Activated T-helper 1 cell treated with Interleukin-2 at 50 U/mL for 16 hours (primary cell): ENCODE measurements at regions not wholly inside any gene's neighbourhood (a gene's known extent, or its start where the extent isn't known, plus 50 kb on each side); places are given as distances from the start of the nearest gene placed in this dataset.
"Not testable (repeated sequence)": the region's sequence is repeated elsewhere in the genome, so short reads cannot be mapped to it uniquely, and the experiment has no call there.

Experiments
- DNase-seq: peaks from one replicate; pipeline ENCODE4 v3.0.0-alpha.2; 2020; ENCODE audit warnings: low read depth

GRCh38 chr9:41018948-41019347, 109.5 kb downstream of the FOXD4L6 start:
- not testable (repeated sequence) for DNase-seq

GRCh38 chr9:41016699-41017098, 111.8 kb downstream of the FOXD4L6 start:
- DNase-seq: not testable (repeated sequence)

GRCh38 chr9:40999952-41000700, 128.4 kb downstream of the FOXD4L6 start:
- DNase-seq: not testable (repeated sequence)

- DNase-seq: not testable (repeated sequence)
Measured at GRCh38 chr9:40995490-40995889, 133.0 kb downstream of the FOXD4L6 start.

- DNase-seq: not testable (repeated sequence)
Measured at GRCh38 chr9:40993842-40994241, 134.6 kb downstream of the FOXD4L6 start.

- DNase-seq: not testable (repeated sequence)
Measured at GRCh38 chr9:40993375-40993774, 135.1 kb downstream of the FOXD4L6 start.

GRCh38 chr9:40992472-40992821, 136.0 kb downstream of the FOXD4L6 start:
- DNase-seq: not testable (repeated sequence)

GRCh38 chr9:40991741-40992471, 136.6 kb downstream of the FOXD4L6 start:
- peak; percentile 99 for DNase-seq

GRCh38 chr9:40991100-40991740, 137.3 kb downstream of the FOXD4L6 start:
- not testable (repeated sequence) for DNase-seq

- DNase-seq: not testable (repeated sequence)
Measured at GRCh38 chr9:40986332-40986731, 142.1 kb downstream of the FOXD4L6 start.

GRCh38 chr9:40975351-40975750, 153.1 kb downstream of the FOXD4L6 start:
- not testable (repeated sequence) for DNase-seq

- not testable (repeated sequence) for DNase-seq
Measured at GRCh38 chr9:40974912-40975311, 153.6 kb downstream of the FOXD4L6 start.

GRCh38 chr9:40971773-40972172, 156.7 kb downstream of the FOXD4L6 start:
- not testable (repeated sequence) for DNase-seq

GRCh38 chr9:40970340-40970739, 158.1 kb downstream of the FOXD4L6 start:
- DNase-seq: not testable (repeated sequence)

- not testable (repeated sequence) for DNase-seq
Measured at GRCh38 chr9:40962461-40962860, 166.0 kb downstream of the FOXD4L6 start.

- DNase-seq: not testable (repeated sequence)
Measured at GRCh38 chr9:40951876-40952494, 176.5 kb downstream of the FOXD4L6 start.

- not testable (repeated sequence) for DNase-seq
Measured at GRCh38 chr9:40946228-40946627, 182.3 kb downstream of the FOXD4L6 start.

- not testable (repeated sequence) for DNase-seq
Measured at GRCh38 chr9:40942730-40943129, 185.8 kb downstream of the FOXD4L6 start.

- DNase-seq: not testable (repeated sequence)
Measured at GRCh38 chr9:40939888-40940209, 188.6 kb downstream of the FOXD4L6 start.

- DNase-seq: not testable (repeated sequence)
Measured at GRCh38 chr9:40939201-40939887, 189.1 kb downstream of the FOXD4L6 start.

GRCh38 chr9:40935336-40935735, 193.1 kb downstream of the FOXD4L6 start:
- no peak for DNase-seq

GRCh38 chr9:40934480-40934879, 194.0 kb downstream of the FOXD4L6 start:
- not testable (repeated sequence) for DNase-seq
